Epithelial cell of esophagus (primary cell): ENCODE measurements at regions not wholly inside any gene's neighbourhood (a gene's known extent, or its start where the extent isn't known, plus 50 kb on each side); places are given as distances from the start of the nearest gene placed in this dataset.

Experiments used
- DNase-seq: peaks from one replicate; pipeline ENCODE4 v3.0.0; 2010; ENCODE audit warnings: low read depth
- H3K4me3 ChIP-seq: 2 replicates; pipeline ENCODE4 v1.5.1; 2011; ENCODE audit warnings: mild to moderate bottlenecking, low read length, control low read depth
- CTCF ChIP-seq: IDR thresholded peaks from 2 replicates; pipeline ENCODE4 v1.5.1; 2011; ENCODE audit warnings: low read depth, mild to moderate bottlenecking, low read length, control low read depth, inconsistent platforms; ENCODE audit not compliant: insufficient read depth; ENCODE audit errors: missing control alignments

- no peak overlapping the region for H3K4me3 ChIP-seq
- DNase-seq = no peak
- no peak for TF ChIP-seq CTCF
These were observed 103.2 kb downstream of the BTBD3 start for GRCh38 chr20:12020846-12021245.

GRCh38 chr20:12022126-12022525 lies 104.4 kb downstream of the BTBD3 start:
- DNase-seq = no peak
- no peak overlapping the region for H3K4me3 ChIP-seq
- TF ChIP-seq CTCF = no peak

- no peak for DNase-seq
- no peak overlapping the region for H3K4me3 ChIP-seq
- TF ChIP-seq CTCF = no peak
These were observed 105.6 kb downstream of the BTBD3 start for GRCh38 chr20:12023194-12023795.

- no peak for TF ChIP-seq CTCF
- no peak for DNase-seq
- H3K4me3 ChIP-seq = no peak overlapping the region
These were observed 111.1 kb downstream of the BTBD3 start for GRCh38 chr20:12028771-12029170.

- no peak for DNase-seq
- TF ChIP-seq CTCF = no peak
- H3K4me3 ChIP-seq = no peak overlapping the region
These were observed 112.8 kb downstream of the BTBD3 start for GRCh38 chr20:12030470-12030869.

GRCh38 chr20:12036142-12036541 lies 118.4 kb downstream of the BTBD3 start:
- H3K4me3 ChIP-seq = no peak overlapping the region
- TF ChIP-seq CTCF = no peak
- no peak for DNase-seq

- H3K4me3 ChIP-seq = no peak overlapping the region
- no peak for TF ChIP-seq CTCF
- DNase-seq = no peak
These were observed 119.8 kb downstream of the BTBD3 start for GRCh38 chr20:12037521-12037920.
